HEK293 (cell line): ENCODE measurements at regions not wholly inside any gene's neighbourhood (a gene's known extent, or its start where the extent isn't known, plus 50 kb on each side); places are given as distances from the start of the nearest gene placed in this dataset.

ENCODE experiments used
- CTCF ChIP-seq: fragments of 450-650 bp; formaldehyde crosslinking; IDR thresholded peaks from 2 replicates; pipeline ENCODE4 v1.5.1; 2016; ENCODE audit warnings: missing biosample characterization, missing genetic modification characterization
- SETDB1 ChIP-seq: IDR thresholded peaks from one replicate; pipeline ENCODE4 v1.6.1; 2017; ENCODE audit warnings: mild to moderate bottlenecking, low read length, moderate library complexity, mixed read lengths; ENCODE audit not compliant: insufficient read length
- SP2 ChIP-seq: fragments of 450-650 bp; formaldehyde crosslinking; IDR thresholded peaks from 2 replicates; pipeline ENCODE4 v1.5.1; 2016; ENCODE audit warnings: missing biosample characterization, missing genetic modification characterization
- ZNF449 ChIP-seq: fragments of 450-650 bp; formaldehyde crosslinking; IDR thresholded peaks from 2 replicates; pipeline ENCODE4 v1.5.1; 2017; ENCODE audit warnings: missing biosample characterization, mild to moderate bottlenecking, missing genetic modification characterization, moderate library complexity

GRCh38 chr10:52541006-52541473 is 227.0 kb downstream of the DKK1 start:
- TF ChIP-seq ZNF449 (tag by site-specific recombination) (no peak), CTCF (tag by site-specific recombination) (no peak), SETDB1 (no peak), SP2 (tag by site-specific recombination) (no peak)
